ENCODE measurements at regions not wholly inside any gene's neighbourhood (a gene's known extent, or its start where the extent isn't known, plus 50 kb on each side); places are given as distances from the start of the nearest gene placed in this dataset.
"Not testable (repeated sequence)": the region's sequence is repeated elsewhere in the genome, so short reads cannot be mapped to it uniquely, and the experiment has no call there.

GRCh38 chr15:20972762-20973161 is 106.6 kb upstream of the POTEB2 start:
- TF ChIP-seq, protein P1, sequence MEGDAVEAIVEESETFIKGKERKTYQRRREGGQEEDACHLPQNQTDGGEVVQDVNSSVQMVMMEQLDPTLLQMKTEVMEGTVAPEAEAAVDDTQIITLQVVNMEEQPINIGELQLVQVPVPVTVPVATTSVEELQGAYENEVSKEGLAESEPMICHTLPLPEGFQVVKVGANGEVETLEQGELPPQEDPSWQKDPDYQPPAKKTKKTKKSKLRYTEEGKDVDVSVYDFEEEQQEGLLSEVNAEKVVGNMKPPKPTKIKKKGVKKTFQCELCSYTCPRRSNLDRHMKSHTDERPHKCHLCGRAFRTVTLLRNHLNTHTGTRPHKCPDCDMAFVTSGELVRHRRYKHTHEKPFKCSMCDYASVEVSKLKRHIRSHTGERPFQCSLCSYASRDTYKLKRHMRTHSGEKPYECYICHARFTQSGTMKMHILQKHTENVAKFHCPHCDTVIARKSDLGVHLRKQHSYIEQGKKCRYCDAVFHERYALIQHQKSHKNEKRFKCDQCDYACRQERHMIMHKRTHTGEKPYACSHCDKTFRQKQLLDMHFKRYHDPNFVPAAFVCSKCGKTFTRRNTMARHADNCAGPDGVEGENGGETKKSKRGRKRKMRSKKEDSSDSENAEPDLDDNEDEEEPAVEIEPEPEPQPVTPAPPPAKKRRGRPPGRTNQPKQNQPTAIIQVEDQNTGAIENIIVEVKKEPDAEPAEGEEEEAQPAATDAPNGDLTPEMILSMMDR (IDR thresholded peaks at IDR 0.05), result not testable (repeated sequence)
- TF ChIP-seq POLR2AphosphoS5 (IDR thresholded peaks at IDR 0.05), result not testable (repeated sequence)
